ENCODE measurements at regions not wholly inside any gene's neighbourhood (a gene's known extent, or its start where the extent isn't known, plus 50 kb on each side); places are given as distances from the start of the nearest gene placed in this dataset.

DNA sequence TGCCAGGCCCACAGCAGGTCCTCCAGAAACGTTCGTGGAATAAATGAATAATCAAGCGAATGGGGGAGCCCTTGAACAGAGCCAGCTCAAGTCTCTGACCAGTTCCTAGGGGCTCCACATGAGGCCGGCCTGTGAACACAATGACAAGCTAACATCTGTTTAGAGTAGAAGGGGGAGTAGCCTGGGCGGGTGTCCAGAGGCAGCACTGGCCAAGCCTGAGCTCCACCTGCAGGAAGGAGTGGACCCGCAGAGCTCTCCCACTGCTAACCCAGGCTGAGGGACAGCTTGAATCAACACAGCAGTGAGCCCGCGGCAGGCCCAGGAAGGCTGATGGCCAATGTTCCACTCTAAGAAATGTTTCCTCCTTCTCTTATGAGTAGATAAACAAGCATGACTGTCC, 234.8 kb upstream of the RAB6C start:
- TF ChIP-seq, protein P1, sequence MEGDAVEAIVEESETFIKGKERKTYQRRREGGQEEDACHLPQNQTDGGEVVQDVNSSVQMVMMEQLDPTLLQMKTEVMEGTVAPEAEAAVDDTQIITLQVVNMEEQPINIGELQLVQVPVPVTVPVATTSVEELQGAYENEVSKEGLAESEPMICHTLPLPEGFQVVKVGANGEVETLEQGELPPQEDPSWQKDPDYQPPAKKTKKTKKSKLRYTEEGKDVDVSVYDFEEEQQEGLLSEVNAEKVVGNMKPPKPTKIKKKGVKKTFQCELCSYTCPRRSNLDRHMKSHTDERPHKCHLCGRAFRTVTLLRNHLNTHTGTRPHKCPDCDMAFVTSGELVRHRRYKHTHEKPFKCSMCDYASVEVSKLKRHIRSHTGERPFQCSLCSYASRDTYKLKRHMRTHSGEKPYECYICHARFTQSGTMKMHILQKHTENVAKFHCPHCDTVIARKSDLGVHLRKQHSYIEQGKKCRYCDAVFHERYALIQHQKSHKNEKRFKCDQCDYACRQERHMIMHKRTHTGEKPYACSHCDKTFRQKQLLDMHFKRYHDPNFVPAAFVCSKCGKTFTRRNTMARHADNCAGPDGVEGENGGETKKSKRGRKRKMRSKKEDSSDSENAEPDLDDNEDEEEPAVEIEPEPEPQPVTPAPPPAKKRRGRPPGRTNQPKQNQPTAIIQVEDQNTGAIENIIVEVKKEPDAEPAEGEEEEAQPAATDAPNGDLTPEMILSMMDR (conservative IDR thresholded peaks at IDR 0.05; ENCODE audit: low read depth, low read length) = no peak
- TF ChIP-seq EZH2 (IDR thresholded peaks at IDR 0.05; ENCODE audit: borderline replicate concordance, low read depth, low read length, poor library complexity, severe bottlenecking) = no peak

All from A673 (cell line).